H1 (cell line): ENCODE measurements at regions not wholly inside any gene's neighbourhood (a gene's known extent, or its start where the extent isn't known, plus 50 kb on each side); places are given as distances from the start of the nearest gene placed in this dataset.

Experiments
- CTCF ChIA-PET: fragments of 300-600 bp; sonication (Branson Sonifier 250); formaldehyde crosslinking; loops from one replicate; lab custom pipeline; 2021; ENCODE audit not compliant: partially characterized antibody; lab: Charles Lee
- POLR2A ChIA-PET: fragments of 300-600 bp; sonication (Branson Sonifier 250); formaldehyde crosslinking; loops from one replicate; lab custom pipeline; 2021; ENCODE audit warnings: inconsistent platforms; ENCODE audit not compliant: partially characterized antibody; lab: Charles Lee
- DNase-seq, 2 experiments: peaks; one replicate each; pipeline versions ENCODE4 v3.0.0 to v3.0.0-alpha.2; 2010 to 2022; ENCODE audit warnings: low spot score in 2 of 2, low read depth in 1 of 2, mixed read lengths in 1 of 2
- FAIRE-seq: peaks from 2 replicates; lab custom pipeline; 2011; peaks lifted over from hg19 to GRCh38; lab: Jason Lieb, UNC
- H2AFZ ChIP-seq: 2 replicates; pipeline ENCODE4 v1.8.1; 2012; ENCODE audit warnings: low read length, inconsistent platforms
- H2AK5ac ChIP-seq: 2 replicates; pipeline ENCODE4 v1.6.1; 2013; ENCODE audit warnings: low read depth, low read length
- H2BK120ac ChIP-seq: replicated peaks from 2 replicates; pipeline ENCODE3; 2013; ENCODE audit warnings: low read depth, low read length, inconsistent platforms
- H2BK12ac ChIP-seq: 2 replicates; pipeline ENCODE4 v1.6.1; 2013; ENCODE audit warnings: low read depth, low read length
- H2BK15ac ChIP-seq: 2 replicates; pipeline ENCODE4 v1.6.1; 2013; ENCODE audit warnings: low read length
- H2BK20ac ChIP-seq: 2 replicates; pipeline ENCODE4 v1.6.1; 2013; ENCODE audit warnings: low read length
- H2BK5ac ChIP-seq: 2 replicates; pipeline ENCODE4 v1.6.1; 2013; ENCODE audit warnings: low read depth, low read length
- H3K14ac ChIP-seq: 2 replicates; pipeline ENCODE4 v1.6.1; 2013; ENCODE audit warnings: inconsistent platforms; ENCODE audit not compliant: insufficient read length
- H3K18ac ChIP-seq: 2 replicates; pipeline ENCODE4 v1.6.1; 2013; ENCODE audit warnings: low read length; ENCODE audit errors: extremely low read depth
- H3K23ac ChIP-seq: 2 replicates; pipeline ENCODE4 v1.6.1; 2013; ENCODE audit warnings: inconsistent platforms; ENCODE audit not compliant: insufficient read length
- H3K23me2 ChIP-seq: 2 replicates; pipeline ENCODE4 v1.6.1; 2013; ENCODE audit warnings: low read depth, low read length
- H3K27ac ChIP-seq: 2 replicates; pipeline ENCODE4 v1.6.1; 2011; ENCODE audit warnings: low read depth, low read length, inconsistent platforms
- H3K27me3 ChIP-seq, 4 experiments: replicated peaks in 1 of 4; 1 replicate in 1 of 4; 2 replicates in 3 of 4; pipeline versions ENCODE4 v1.6.1 to v1.8.1; 2011 to 2013; ENCODE audit warnings: low read length in 3 of 4, mild to moderate bottlenecking in 3 of 4, inconsistent platforms in 2 of 4, mixed read lengths in 2 of 4, moderate library complexity in 1 of 4; ENCODE audit not compliant: control insufficient read depth in 3 of 4, insufficient read depth in 3 of 4; ENCODE audit errors: extremely low read depth in 1 of 4
- H3K36me3 ChIP-seq, 4 experiments: 2 replicates each; pipeline versions ENCODE4 v1.6.1 to v1.8.1; 2011 to 2013; ENCODE audit warnings: mild to moderate bottlenecking in 4 of 4, low read length in 3 of 4, moderate library complexity in 2 of 4, control low read depth in 1 of 4, inconsistent platforms in 1 of 4; ENCODE audit not compliant: insufficient read depth in 4 of 4, control insufficient read depth in 2 of 4
- H3K4ac ChIP-seq: replicated peaks from 2 replicates; pipeline ENCODE3; 2013; ENCODE audit warnings: low read length, low read depth, mixed read lengths, inconsistent platforms; ENCODE audit not compliant: insufficient read length
- H3K4me1 ChIP-seq, 4 experiments: replicated peaks in 1 of 4; 1 replicate in 1 of 4; 2 replicates in 3 of 4; pipeline versions ENCODE4 v1.6.1 to v1.8.1; 2011 to 2013; ENCODE audit warnings: low read length in 3 of 4, inconsistent platforms in 2 of 4, mixed read lengths in 1 of 4; ENCODE audit not compliant: insufficient read depth in 4 of 4, control insufficient read depth in 3 of 4
- H3K4me2 ChIP-seq, 2 experiments: 2 replicates each; pipeline versions ENCODE4 v1.6.1 to v1.8.1; 2011 to 2013; ENCODE audit warnings: low read depth in 2 of 2, low read length in 2 of 2, control low read depth in 1 of 2, inconsistent platforms in 1 of 2, mild to moderate bottlenecking in 1 of 2; ENCODE audit not compliant: insufficient read depth in 1 of 2
- H3K4me3 ChIP-seq, 4 experiments: fragments of 200-600, 300-600 bp in 1 of 4; sonication (generic), shearing (Covaris generic), sonication (Bioruptor Twin) in 1 of 4; 2 replicates each; pipeline versions ENCODE4 v1.5.1 to v1.8.1; 2011 to 2016; ENCODE audit warnings: low read length in 4 of 4, low read depth in 3 of 4, control low read depth in 2 of 4, inconsistent platforms in 2 of 4, mild to moderate bottlenecking in 2 of 4, mixed read lengths in 1 of 4, moderate library complexity in 1 of 4; ENCODE audit not compliant: insufficient read depth in 2 of 4; ENCODE audit errors: extremely low read depth in 1 of 4
- H3K56ac ChIP-seq: replicated peaks from 2 replicates; pipeline ENCODE3; 2013; ENCODE audit warnings: low read depth, mild to moderate bottlenecking, mixed read lengths, low read length, inconsistent platforms; ENCODE audit not compliant: insufficient read length
- H3K79me1 ChIP-seq: 2 replicates; pipeline ENCODE4 v1.6.1; 2013; ENCODE audit warnings: low read depth, low read length, control low read depth
- H3K79me2 ChIP-seq, 2 experiments: 2 replicates each; pipeline versions ENCODE4 v1.6.1 to v1.8.1; 2012 to 2013; ENCODE audit warnings: low read length in 2 of 2, mild to moderate bottlenecking in 2 of 2, inconsistent platforms in 1 of 2; ENCODE audit not compliant: insufficient read depth in 2 of 2, control insufficient read depth in 1 of 2
- H3K9ac ChIP-seq, 4 experiments: replicated peaks in 1 of 4; 1 replicate in 1 of 4; 2 replicates in 3 of 4; pipeline versions ENCODE4 v1.6.1 to v1.8.1; 2011 to 2013; ENCODE audit warnings: low read depth in 3 of 4, low read length in 3 of 4, control low read depth in 2 of 4, mild to moderate bottlenecking in 2 of 4, moderate library complexity in 2 of 4, inconsistent platforms in 1 of 4; ENCODE audit errors: extremely low read depth in 1 of 4
- H3K9me3 ChIP-seq, 2 experiments: 2 replicates each; pipeline versions ENCODE4 v1.6.1 to v1.8.1; 2012 to 2013; ENCODE audit warnings: mild to moderate bottlenecking in 2 of 2, moderate library complexity in 2 of 2, control low read depth in 1 of 2, inconsistent platforms in 1 of 2, low read depth in 1 of 2, low read length in 1 of 2, mixed read lengths in 1 of 2; ENCODE audit not compliant: insufficient read depth in 2 of 2
- H4K20me1 ChIP-seq, 2 experiments: replicated peaks in 1 of 2; 2 replicates each; pipeline versions ENCODE3 to v1.8.1; 2011 to 2013; ENCODE audit warnings: inconsistent platforms in 2 of 2, low read length in 2 of 2, mild to moderate bottlenecking in 1 of 2; ENCODE audit not compliant: insufficient read depth in 2 of 2, control insufficient read depth in 1 of 2
- H4K5ac ChIP-seq: 2 replicates; pipeline ENCODE4 v1.6.1; 2013; ENCODE audit warnings: low read length, low read depth, mixed read lengths, inconsistent platforms; ENCODE audit not compliant: insufficient read length
- H4K8ac ChIP-seq: 2 replicates; pipeline ENCODE4 v1.8.0; 2013; ENCODE audit warnings: mild to moderate bottlenecking, moderate library complexity, low read length, inconsistent platforms; ENCODE audit not compliant: insufficient read depth; ENCODE audit errors: extremely low read depth
- H4K91ac ChIP-seq: replicated peaks from 2 replicates; pipeline ENCODE3; 2013; ENCODE audit warnings: low read length, mixed read lengths, inconsistent platforms; ENCODE audit not compliant: insufficient read length
- WGBS, 2 experiments: shearing (Covaris generic) in 1 of 2; methylation state at CpG; one replicate each; pipeline versions ENCODE4 v1.1.6 to v1.1.7; 2013 to 2015; ENCODE audit warnings: low lambda C conversion rate in 2 of 2, mixed read lengths in 2 of 2, inconsistent platforms in 1 of 2, low coverage in 1 of 2, missing lambda C conversion rate in 1 of 2; ENCODE audit not compliant: insufficient replicate concordance in 2 of 2, insufficient coverage in 1 of 2, insufficient read length in 1 of 2; ENCODE audit errors: extremely low coverage in 1 of 2, missing lambda C conversion rate in 1 of 2; 5-methylcytosine and 5-hydroxymethylcytosine counted together

- Histone ChIP-seq H3K27ac (no peak overlapping the region), H3K23ac (no peak overlapping the region), H3K18ac (no peak overlapping the region), H3K4ac (no peak overlapping the region), H2BK5ac (no peak overlapping the region), H3K9me3 (no peaks in the 10 kb centered on the region), H3K79me1 (no peaks in the 10 kb centered on the region), H3K56ac (no peak overlapping the region), H4K20me1 (peaks cover 0 to 6% of the 10 kb centered on the region in 2 experiments), H4K5ac (no peak overlapping the region), H3K4me1 (peaks cover 0 to 4% (median 3%) of the 10 kb centered on the region in 4 experiments; a peak in 3 of 7 replicates), H2AK5ac (no peak overlapping the region), H4K91ac (no peak overlapping the region), H3K4me2 (no peak overlapping the region), H3K79me2 (no peaks in the 10 kb centered on the region), H3K36me3 (no peaks in the 10 kb centered on the region), H2AFZ (no peak overlapping the region), H3K4me3 (no peak overlapping the region), H3K27me3 (peaks cover 27 to 82% (median 53%) of the 10 kb centered on the region in 4 experiments), H2BK12ac (no peak overlapping the region), H3K14ac (no peak overlapping the region), H3K23me2 (no peaks in the 10 kb centered on the region), H2BK120ac (no peak overlapping the region), H3K9ac (no peak overlapping the region), H2BK15ac (no peak overlapping the region), H2BK20ac (no peak overlapping the region), H4K8ac (no peak overlapping the region)
- no peak for FAIRE-seq
- WGBS, 2 experiments = 64% methylated on average over 8 of the region's 8 CpGs; no CpG with 5 or more reads in 1 of the 2 experiments
- DNase-seq = no peak
- CTCF ChIA-PET = interaction anchor here (1.0 to 2.3 kb wide), 7 partner anchors 11 to 152 kb away, joined by 3 to 9 read pairs (median 3); no protein-coding TSS in a partner anchor
- POLR2A ChIA-PET = no interaction called here
Measured at GRCh38 chr1:20409971-20410370, 76.0 kb downstream of the CAMK2N1 start.
